ENCODE measurements at regions not wholly inside any gene's neighbourhood (a gene's known extent, or its start where the extent isn't known, plus 50 kb on each side); places are given as distances from the start of the nearest gene placed in this dataset.
"Not testable (repeated sequence)": the region's sequence is repeated elsewhere in the genome, so short reads cannot be mapped to it uniquely, and the experiment has no call there.

DNA sequence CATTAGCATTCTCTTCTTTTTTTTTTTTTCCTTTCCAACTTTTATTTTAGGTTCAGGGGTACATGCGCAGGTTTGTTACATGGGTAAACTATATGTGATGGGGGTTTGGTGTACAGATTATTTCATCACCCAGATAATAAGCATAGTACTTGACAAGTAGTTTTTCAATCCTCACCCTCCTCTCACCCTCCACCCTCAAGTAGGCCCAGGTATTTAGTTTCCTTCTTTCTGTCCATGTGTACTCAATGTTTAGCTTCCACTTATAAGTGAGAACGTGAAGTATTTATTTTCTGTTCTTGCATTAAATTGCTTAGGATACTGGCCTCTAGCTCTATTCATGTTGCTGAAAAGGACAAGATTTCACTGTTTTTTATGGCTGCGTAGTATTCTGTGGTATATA lies 140.8 kb upstream of the PGRMC2 start:
- 93 to 97% methylated on average over 3 of the region's 3 CpGs for WGBS, 2 donors
- Histone ChIP-seq H3K9me3 (peaks cover 0 to 21% (median 0%) of the 10 kb centered on the region in 11 donors), H3K4me3 (peak overlapping the region in 3 of 10 donors; percentile 5 to 45 (median 32)), H3K27ac (peak overlapping the region in 4 of 10 donors; percentile 23 to 65 (median 44)), H3K4me1 (peaks cover 0 to 21% (median 5%) of the 10 kb centered on the region in 9 donors), H3K36me3 (no peaks in the 10 kb centered on the region), H3K27me3 (no peaks in the 10 kb centered on the region)
- TF ChIP-seq, protein P1, sequence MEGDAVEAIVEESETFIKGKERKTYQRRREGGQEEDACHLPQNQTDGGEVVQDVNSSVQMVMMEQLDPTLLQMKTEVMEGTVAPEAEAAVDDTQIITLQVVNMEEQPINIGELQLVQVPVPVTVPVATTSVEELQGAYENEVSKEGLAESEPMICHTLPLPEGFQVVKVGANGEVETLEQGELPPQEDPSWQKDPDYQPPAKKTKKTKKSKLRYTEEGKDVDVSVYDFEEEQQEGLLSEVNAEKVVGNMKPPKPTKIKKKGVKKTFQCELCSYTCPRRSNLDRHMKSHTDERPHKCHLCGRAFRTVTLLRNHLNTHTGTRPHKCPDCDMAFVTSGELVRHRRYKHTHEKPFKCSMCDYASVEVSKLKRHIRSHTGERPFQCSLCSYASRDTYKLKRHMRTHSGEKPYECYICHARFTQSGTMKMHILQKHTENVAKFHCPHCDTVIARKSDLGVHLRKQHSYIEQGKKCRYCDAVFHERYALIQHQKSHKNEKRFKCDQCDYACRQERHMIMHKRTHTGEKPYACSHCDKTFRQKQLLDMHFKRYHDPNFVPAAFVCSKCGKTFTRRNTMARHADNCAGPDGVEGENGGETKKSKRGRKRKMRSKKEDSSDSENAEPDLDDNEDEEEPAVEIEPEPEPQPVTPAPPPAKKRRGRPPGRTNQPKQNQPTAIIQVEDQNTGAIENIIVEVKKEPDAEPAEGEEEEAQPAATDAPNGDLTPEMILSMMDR (IDR thresholded peaks at IDR 0.05): no peak
- ATAC-seq (no peak), DNase-seq (no peak)
- intact Hi-C loops (cut with DNase I): loop anchor here in 1 of 10 donors (5.0 kb wide), 1 partner anchor 41 kb away; no protein-coding TSS in a partner anchor

DNA sequence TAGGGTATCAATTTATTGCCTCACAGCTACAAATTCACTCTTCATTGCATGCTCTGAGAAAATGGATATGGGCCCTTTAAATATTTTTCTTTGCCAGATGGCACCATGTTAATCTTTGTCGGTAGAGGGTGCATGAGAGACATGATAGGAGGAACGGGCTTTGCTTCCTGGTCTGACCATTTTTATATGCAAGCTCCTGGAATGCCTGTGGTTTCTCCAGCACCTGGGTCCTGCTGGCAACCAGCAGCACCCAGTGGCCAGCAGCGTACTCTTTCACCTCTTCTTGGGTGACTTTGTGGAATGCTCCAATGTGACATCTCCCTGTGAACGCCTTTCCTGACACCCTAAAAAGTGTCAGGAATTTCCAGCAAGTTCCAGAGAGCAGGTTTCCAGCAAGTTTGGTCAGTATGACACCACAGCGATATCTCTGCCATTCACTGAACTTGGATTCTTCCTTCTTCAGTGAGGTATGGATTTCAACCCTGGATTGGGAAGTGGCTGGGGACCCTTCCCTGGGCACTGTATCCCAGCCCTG lies 140.3 kb upstream of the PGRMC2 start:
- Histone ChIP-seq H3K4me3 (peak overlapping the region in 3 of 10 donors; percentile 5 to 45 (median 32)), H3K4me1 (peaks cover 0 to 21% (median 5%) of the 10 kb centered on the region in 9 donors), H3K36me3 (no peaks in the 10 kb centered on the region), H3K9me3 (peaks cover 0 to 21% (median 0%) of the 10 kb centered on the region in 11 donors), H3K27ac (peak overlapping the region in 5 of 10 donors; percentile 20 to 65 (median 39)), H3K27me3 (no peaks in the 10 kb centered on the region)
- DNase-seq: peak in 1 of 2 donors; percentile 21
- peak; percentile 52 to 91 (median 85) for ATAC-seq
- intact Hi-C loops (cut with DNase I): loop anchor here in 1 of 10 donors (5.0 kb wide), 1 partner anchor 41 kb away; no protein-coding TSS in a partner anchor
- WGBS, 2 donors: 47 to 49% methylated on average over 5 of the region's 5 CpGs
- TF ChIP-seq, protein P1 (IDR thresholded peaks at IDR 0.05): peak in 8 of 9 donors; percentile 6 to 59 (median 46)

DNA sequence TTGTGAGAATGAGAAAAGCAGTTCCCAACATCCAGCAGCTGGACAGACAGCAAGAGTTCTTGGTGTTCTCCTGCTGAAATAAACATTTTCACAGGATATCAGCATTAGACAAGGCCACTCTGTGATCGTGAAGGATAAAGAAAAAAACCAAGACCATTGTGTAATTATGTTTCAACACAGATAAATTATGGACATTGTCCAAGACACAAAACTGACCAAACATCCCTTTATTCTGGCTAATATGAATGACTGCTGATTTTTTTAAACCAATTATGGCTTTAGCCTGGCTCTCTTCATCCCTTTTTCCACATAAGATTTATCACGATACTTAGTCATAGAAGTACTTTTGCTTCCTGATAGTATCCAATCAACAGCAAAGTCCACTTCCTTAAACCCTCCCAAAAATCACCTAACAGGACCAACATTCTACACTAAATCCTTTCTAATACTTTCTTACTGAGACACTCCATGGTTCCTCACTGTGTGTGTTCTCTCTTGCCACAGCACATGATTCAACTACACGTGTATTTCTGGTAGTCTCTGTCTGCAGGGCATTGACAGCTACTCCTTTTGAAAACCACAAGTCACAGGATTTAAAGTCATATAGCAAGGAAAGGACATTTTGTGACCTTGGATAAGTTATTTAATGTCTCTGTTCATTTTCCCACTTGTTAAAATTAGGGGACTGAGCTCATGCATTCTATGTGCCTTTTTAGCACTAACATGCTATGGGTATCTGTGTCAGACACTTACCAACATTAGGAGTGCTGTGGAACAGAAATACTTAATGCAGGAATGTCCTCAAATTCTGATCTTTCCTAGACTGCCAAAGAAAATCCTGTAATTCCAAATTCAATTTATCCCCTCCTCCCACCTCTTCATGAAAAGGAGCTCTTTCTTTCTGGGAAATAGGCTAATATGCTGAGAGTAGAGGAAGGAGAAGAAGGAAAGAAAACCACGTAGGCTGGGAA lies 137.2 kb upstream of the PGRMC2 start:
- peaks cover 0 to 13% (median 0%) of the 10 kb centered on the region in 11 donors for H3K9me3 ChIP-seq
- DNase-seq (no peak), ATAC-seq (peak in 4 of 8 donors; percentile 26 to 79 (median 59))
- H3K4me3 ChIP-seq: no peak overlapping the region
- peaks cover 0 to 21% (median 5%) of the 10 kb centered on the region in 9 donors for H3K4me1 ChIP-seq
- H3K36me3 ChIP-seq: no peaks in the 10 kb centered on the region
- intact Hi-C loops (cut with DNase I): loop anchor here in 1 of 10 donors (5.0 kb wide), 1 partner anchor 38 kb away; no protein-coding TSS in a partner anchor
- TF ChIP-seq, protein P1 (IDR thresholded peaks at IDR 0.05): no peak
- H3K27ac ChIP-seq: peak overlapping the region in 2 of 10 donors; percentile 3 to 21
- H3K27me3 ChIP-seq: no peaks in the 10 kb centered on the region
- whole genome bisulfite sequencing, 2 donors: 49 to 52% methylated on average over 4 of the region's 4 CpGs

DNA sequence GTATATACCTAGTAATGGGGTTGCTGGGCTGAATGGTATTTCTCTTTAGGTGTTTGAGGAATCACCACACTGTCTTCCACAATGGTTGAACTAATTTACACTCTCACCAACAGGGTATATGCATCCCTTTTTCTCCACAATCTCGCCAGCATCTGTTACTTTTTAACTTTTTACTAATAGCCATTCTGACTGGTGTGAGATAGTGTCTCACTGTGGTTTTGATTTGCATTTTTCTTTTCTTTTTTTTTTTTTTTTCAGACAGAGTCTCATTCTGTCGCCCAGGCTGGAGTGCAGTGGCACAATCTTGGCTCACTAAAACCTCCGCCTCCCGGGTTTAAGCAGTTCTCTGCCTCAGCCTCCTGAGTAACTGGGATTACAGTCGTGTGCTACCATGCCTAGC lies 134.7 kb upstream of the PGRMC2 start:
- H3K36me3 ChIP-seq; H3K27me3 ChIP-seq; H3K9me3 ChIP-seq; ATAC-seq; H3K4me3 ChIP-seq; intact Hi-C loops (cut with DNase I); DNase-seq; H3K27ac ChIP-seq: not testable (repeated sequence)
- H3K4me1 ChIP-seq: peaks cover 0 to 17% (median 1%) of the 10 kb centered on the region in 9 donors
- 94 to 95% methylated on average over 5 of the region's 5 CpGs for WGBS, 2 donors

All from heart right ventricle (tissue), 16 donors.